CD4-positive, CD25-positive, alpha-beta regulatory T cell (primary cell): ENCODE measurements at regions not wholly inside any gene's neighbourhood (a gene's known extent, or its start where the extent isn't known, plus 50 kb on each side); places are given as distances from the start of the nearest gene placed in this dataset.

Source experiments
- ATAC-seq, 2 donors: fragments of 150-1000 bp; cut with Tn5 transposase; one replicate each; pipeline ENCODE4 v1.10.0; 2021; ENCODE audit warnings: low read depth in 2 of 2, moderate number of reproducible peaks in 2 of 2, moderate library complexity in 1 of 2
- DNase-seq, 3 donors: peaks; one replicate each; pipeline versions ENCODE4 v3.0.0 to v3.0.0-alpha.2; 2012 to 2022; ENCODE audit warnings: mixed read lengths in 1 of 3
- H3K27ac ChIP-seq: one replicate; pipeline ENCODE4 v1.7.0; 2013; ENCODE audit warnings: mild to moderate bottlenecking, low read length; ENCODE audit not compliant: insufficient read depth, poor library complexity, severe bottlenecking
- H3K27me3 ChIP-seq: one replicate; pipeline ENCODE4 v1.7.0; 2013; ENCODE audit warnings: low read length; ENCODE audit not compliant: control insufficient read depth, insufficient read depth
- H3K36me3 ChIP-seq: one replicate; pipeline ENCODE4 v1.7.0; 2013; ENCODE audit warnings: mild to moderate bottlenecking, low read length, moderate library complexity; ENCODE audit not compliant: control insufficient read depth, insufficient read depth
- H3K4me1 ChIP-seq: 2 replicates; pipeline ENCODE4 v1.7.0; 2013; ENCODE audit warnings: mild to moderate bottlenecking, low read length; ENCODE audit not compliant: insufficient read depth, control insufficient read depth, poor library complexity, severe bottlenecking
- H3K4me3 ChIP-seq: one replicate; pipeline ENCODE4 v1.7.0; 2013; ENCODE audit warnings: low read depth, mild to moderate bottlenecking, low read length, moderate library complexity
- H3K9me3 ChIP-seq, 2 experiments: 1 replicate in 1 of 2; 2 replicates in 1 of 2; pipeline ENCODE4 v1.7.0; 2013; ENCODE audit warnings: low read length in 2 of 2, mild to moderate bottlenecking in 1 of 2, moderate library complexity in 1 of 2; ENCODE audit not compliant: control insufficient read depth in 2 of 2
- H3K27ac Mint-ChIP-seq, 3 donors: one replicate each; pipeline ENCODE4 v1.8.0; 2020 to 2022; ENCODE audit warnings: mild to moderate bottlenecking in 3 of 3, mixed read lengths in 3 of 3, moderate library complexity in 2 of 3
- H3K27me3 Mint-ChIP-seq: one replicate; pipeline ENCODE4 v1.8.0; 2022; ENCODE audit warnings: mild to moderate bottlenecking, mixed read lengths
- H3K36me3 Mint-ChIP-seq: one replicate; pipeline ENCODE4 v1.8.0; 2020; ENCODE audit warnings: mixed read lengths
- H3K4me1 Mint-ChIP-seq, 4 donors: one replicate each; pipeline ENCODE4 v1.8.0; 2020 to 2022; ENCODE audit warnings: mixed read lengths in 4 of 4, mild to moderate bottlenecking in 1 of 4
- H3K4me3 Mint-ChIP-seq, 4 donors: one replicate each; pipeline ENCODE4 v1.8.0; 2020 to 2022; ENCODE audit warnings: mild to moderate bottlenecking in 4 of 4, mixed read lengths in 4 of 4, moderate library complexity in 3 of 4
- H3K9me3 Mint-ChIP-seq, 7 donors: one replicate each; pipeline ENCODE4 v1.8.0; 2020 to 2022; ENCODE audit warnings: mixed read lengths in 7 of 7, mild to moderate bottlenecking in 3 of 7, moderate library complexity in 2 of 7

- DNase-seq, result no peak
- no peak overlapping the region for H3K4me3 Mint-ChIP-seq
- H3K27ac ChIP-seq, result no peak overlapping the region
- peaks cover 2% of the 10 kb centered on the region for H3K27me3 ChIP-seq
- peaks cover 0 to 7% (median 0%) of the 10 kb centered on the region in 7 donors for H3K9me3 Mint-ChIP-seq
- H3K27ac Mint-ChIP-seq, result no peak overlapping the region
- H3K4me1 Mint-ChIP-seq, result no peaks in the 10 kb centered on the region
- H3K9me3 ChIP-seq, result no peaks in the 10 kb centered on the region
- no peaks in the 10 kb centered on the region for H3K27me3 Mint-ChIP-seq
- H3K36me3 ChIP-seq, result no peaks in the 10 kb centered on the region
- H3K36me3 Mint-ChIP-seq, result no peaks in the 10 kb centered on the region
- no peak for ATAC-seq
- no peaks in the 10 kb centered on the region for H3K4me1 ChIP-seq
- H3K4me3 ChIP-seq, result no peak overlapping the region
Observed at GRCh38 chr20:41910558-41910957, 292.4 kb upstream of the CHD6 start.

DNA sequence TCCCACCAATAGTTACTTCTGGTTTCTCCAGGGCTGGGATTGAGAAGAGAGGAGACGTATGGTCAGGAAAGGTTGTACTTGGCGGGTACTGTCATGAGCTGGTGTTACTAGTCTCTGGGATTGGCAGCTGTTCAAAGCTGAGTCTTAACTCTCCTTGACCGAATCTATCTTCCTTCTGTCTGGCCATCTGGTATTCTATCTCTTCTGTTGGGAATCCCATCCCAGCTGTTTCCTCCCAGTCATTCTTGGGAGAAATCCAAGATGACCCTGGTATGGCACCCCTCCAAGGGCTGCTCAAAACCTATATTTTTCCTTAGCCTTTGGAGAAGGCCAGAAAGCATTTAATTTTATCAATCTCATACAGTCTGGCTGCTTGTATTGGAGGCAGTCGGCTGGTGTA is 287.0 kb upstream of the CHD6 start:
- H3K27ac Mint-ChIP-seq, result no peak overlapping the region
- no peak for ATAC-seq
- no peaks in the 10 kb centered on the region for H3K4me1 Mint-ChIP-seq

GRCh38 chr20:41903586-41903985 is 285.4 kb upstream of the CHD6 start:
- Histone ChIP-seq H3K9me3 (no peaks in the 10 kb centered on the region), H3K4me3 (no peak overlapping the region), H3K4me1 (no peaks in the 10 kb centered on the region), H3K36me3 (no peaks in the 10 kb centered on the region), H3K27ac (no peak overlapping the region), H3K27me3 (no peaks in the 10 kb centered on the region)
- H3K27me3 Mint-ChIP-seq, result no peaks in the 10 kb centered on the region
- H3K9me3 Mint-ChIP-seq, result peaks cover 0 to 3% (median 0%) of the 10 kb centered on the region in 7 donors
- no peaks in the 10 kb centered on the region for H3K36me3 Mint-ChIP-seq
- no peaks in the 10 kb centered on the region for H3K4me1 Mint-ChIP-seq
- H3K4me3 Mint-ChIP-seq, result no peak overlapping the region
- ATAC-seq, result no peak
- H3K27ac Mint-ChIP-seq, result no peak overlapping the region
- DNase-seq, result no peak

More for the DNA sequence above, 287.0 kb upstream of the CHD6 start:
- peaks cover 0 to 3% (median 0%) of the 10 kb centered on the region in 7 donors for H3K9me3 Mint-ChIP-seq
- Histone ChIP-seq H3K4me1 (no peaks in the 10 kb centered on the region), H3K4me3 (no peak overlapping the region), H3K9me3 (no peaks in the 10 kb centered on the region), H3K27me3 (peaks cover under 1% of the 10 kb centered on the region), H3K36me3 (no peaks in the 10 kb centered on the region), H3K27ac (no peak overlapping the region)
- H3K4me3 Mint-ChIP-seq, result no peak overlapping the region
- DNase-seq, result no peak
- H3K27me3 Mint-ChIP-seq, result no peaks in the 10 kb centered on the region
- H3K36me3 Mint-ChIP-seq, result no peaks in the 10 kb centered on the region

- H3K36me3 ChIP-seq, result no peaks in the 10 kb centered on the region
- no peaks in the 10 kb centered on the region for H3K36me3 Mint-ChIP-seq
- no peaks in the 10 kb centered on the region for H3K4me1 Mint-ChIP-seq
- H3K9me3 ChIP-seq, result no peaks in the 10 kb centered on the region
- H3K27me3 Mint-ChIP-seq, result no peaks in the 10 kb centered on the region
- H3K4me1 ChIP-seq, result no peaks in the 10 kb centered on the region
- peaks cover 0 to 3% (median 0%) of the 10 kb centered on the region in 7 donors for H3K9me3 Mint-ChIP-seq
- ATAC-seq (no peak), DNase-seq (no peak)
- no peaks in the 10 kb centered on the region for H3K27me3 ChIP-seq
- no peak overlapping the region for H3K4me3 ChIP-seq
- no peak overlapping the region for H3K27ac ChIP-seq
- no peak overlapping the region for H3K27ac Mint-ChIP-seq
- H3K4me3 Mint-ChIP-seq, result no peak overlapping the region
Observed at GRCh38 chr20:41902346-41902745, 284.2 kb upstream of the CHD6 start.

GRCh38 chr20:41900201-41900691 is 282.1 kb upstream of the CHD6 start:
- no peak for ATAC-seq
- no peak overlapping the region for H3K27ac ChIP-seq
- no peaks in the 10 kb centered on the region for H3K4me1 Mint-ChIP-seq
- H3K27me3 Mint-ChIP-seq, result no peaks in the 10 kb centered on the region
- H3K27me3 ChIP-seq, result no peaks in the 10 kb centered on the region
- no peaks in the 10 kb centered on the region for H3K9me3 ChIP-seq
- H3K4me3 Mint-ChIP-seq, result no peak overlapping the region
- H3K36me3 ChIP-seq, result no peaks in the 10 kb centered on the region
- no peaks in the 10 kb centered on the region for H3K36me3 Mint-ChIP-seq
- DNase-seq, result no peak
- peaks cover 0 to 3% (median 0%) of the 10 kb centered on the region in 7 donors for H3K9me3 Mint-ChIP-seq
- H3K4me3 ChIP-seq, result no peak overlapping the region
- no peaks in the 10 kb centered on the region for H3K4me1 ChIP-seq
- no peak overlapping the region for H3K27ac Mint-ChIP-seq

GRCh38 chr20:41897708-41898107 is 279.5 kb upstream of the CHD6 start:
- no peaks in the 10 kb centered on the region for H3K27me3 Mint-ChIP-seq
- H3K4me3 ChIP-seq, result no peak overlapping the region

DNA sequence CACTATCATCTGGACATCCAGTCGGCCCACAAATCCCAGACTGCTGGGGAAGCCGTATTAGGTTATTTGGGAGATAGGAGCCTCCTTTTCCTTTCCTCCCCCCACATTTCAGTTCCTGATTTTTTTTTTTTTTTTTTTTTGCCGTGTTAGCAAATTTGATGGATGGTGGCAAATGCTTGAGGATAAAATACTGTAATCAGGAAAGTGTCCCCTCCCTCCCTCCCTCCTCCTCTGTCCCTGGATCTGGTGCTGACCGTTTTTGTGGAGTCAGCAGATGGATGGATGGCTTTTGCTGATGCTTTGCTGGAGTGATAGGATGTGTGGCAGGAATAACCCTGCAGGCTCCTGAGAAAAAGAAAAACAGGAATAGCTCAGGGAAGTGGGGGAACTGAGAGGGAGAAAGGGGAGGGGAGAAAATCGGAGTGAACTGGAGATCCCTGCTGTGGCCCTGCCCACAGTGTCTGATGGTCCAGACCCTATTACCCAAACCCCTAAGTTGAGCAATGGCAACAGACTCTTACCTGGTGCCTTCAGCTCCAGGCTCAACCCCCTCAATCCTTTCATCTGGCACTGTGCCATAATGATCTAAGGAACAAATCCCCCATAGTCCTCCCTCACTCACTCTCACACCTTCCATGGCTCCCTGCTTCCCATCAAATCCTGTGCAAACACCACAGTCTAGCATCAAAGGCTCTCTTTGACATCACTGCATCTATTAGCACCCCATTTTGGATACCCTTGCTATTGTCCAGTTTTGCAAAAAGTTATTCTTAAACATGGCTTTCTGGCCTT is 277.3 kb upstream of the CHD6 start:
- ATAC-seq (no peak), DNase-seq (no peak)
- H3K4me3 ChIP-seq, result no peak overlapping the region
- no peak overlapping the region for H3K27ac ChIP-seq
- H3K36me3 ChIP-seq, result no peaks in the 10 kb centered on the region
- no peaks in the 10 kb centered on the region for H3K9me3 ChIP-seq
- no peaks in the 10 kb centered on the region for H3K4me1 Mint-ChIP-seq
- H3K9me3 Mint-ChIP-seq, result peaks cover 0 to 3% (median 0%) of the 10 kb centered on the region in 7 donors
- H3K36me3 Mint-ChIP-seq, result no peaks in the 10 kb centered on the region
- H3K27me3 Mint-ChIP-seq, result no peaks in the 10 kb centered on the region
- no peak overlapping the region for H3K27ac Mint-ChIP-seq
- H3K4me3 Mint-ChIP-seq, result no peak overlapping the region
- H3K27me3 ChIP-seq, result no peaks in the 10 kb centered on the region
- no peaks in the 10 kb centered on the region for H3K4me1 ChIP-seq

More at GRCh38 chr20:41897708-41898107, 279.5 kb upstream of the CHD6 start:
- Histone ChIP-seq H3K27ac (no peak overlapping the region), H3K4me1 (no peaks in the 10 kb centered on the region), H3K9me3 (no peaks in the 10 kb centered on the region), H3K36me3 (no peaks in the 10 kb centered on the region), H3K27me3 (no peaks in the 10 kb centered on the region)
- Mint-ChIP-seq H3K4me3 (no peak overlapping the region), H3K27ac (no peak overlapping the region), H3K9me3 (peaks cover 0 to 3% (median 0%) of the 10 kb centered on the region in 7 donors), H3K4me1 (no peaks in the 10 kb centered on the region), H3K36me3 (no peaks in the 10 kb centered on the region)
- no peak for DNase-seq
- no peak for ATAC-seq
